SK-MEL-5 (cell line): ENCODE measurements at regions not wholly inside any gene's neighbourhood (a gene's known extent, or its start where the extent isn't known, plus 50 kb on each side); places are given as distances from the start of the nearest gene placed in this dataset.

Experiments
- DNase-seq: peaks from one replicate; pipeline ENCODE4 v3.0.0-alpha.2; 2016; ENCODE audit warnings: low read depth, low spot score
- in situ Hi-C: cut with HindIII; loops from 2 replicates; pipeline ENCODE4 v1.10.0; 2016; ENCODE audit warnings: low sequenced_read_pairs, high pct_unique_total_duplicates, low pct_unique_long_range_greater_than_20kb

DNA sequence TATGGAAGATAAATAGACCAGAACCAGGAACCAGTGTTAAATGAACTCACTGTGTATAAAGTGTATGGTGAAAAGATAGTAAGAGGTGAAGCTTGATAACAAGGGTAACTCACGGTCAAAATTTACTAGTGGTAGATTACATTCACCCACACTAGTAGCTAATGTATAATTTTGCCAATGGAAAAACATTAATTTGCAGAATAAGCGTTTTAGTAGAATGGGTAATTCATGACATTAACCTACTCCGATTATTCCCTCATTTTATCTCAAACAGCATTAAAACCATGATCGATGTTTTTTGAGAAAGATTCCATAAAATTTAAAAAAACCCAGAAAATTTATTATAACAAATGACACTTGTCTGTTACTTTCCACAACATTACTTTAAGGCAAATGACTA, 57.7 kb upstream of the PPP1R3A start:
- in situ Hi-C loops, result no loop called here
- no peak for DNase-seq

DNA sequence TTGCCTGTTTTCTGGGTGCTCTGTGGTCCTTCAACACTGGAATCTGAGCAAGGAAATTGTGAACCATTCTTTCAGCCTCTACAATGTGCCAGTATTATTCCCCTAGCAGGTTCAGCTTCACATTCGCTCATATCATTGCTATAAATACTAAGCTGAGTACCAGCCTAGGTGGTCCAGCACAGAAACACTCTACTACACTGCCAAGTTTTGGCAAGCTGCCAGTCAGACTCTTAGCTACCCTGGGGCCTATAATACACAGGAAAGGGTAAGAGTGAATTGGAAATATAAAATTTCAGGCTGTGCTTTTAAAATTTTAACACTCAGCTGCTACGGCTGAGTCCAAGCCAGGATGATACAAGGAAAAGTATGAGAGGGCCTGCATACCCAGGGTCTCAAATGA, 49.9 kb upstream of the PPP1R3A start:
- no peak for DNase-seq
- in situ Hi-C loops, result no loop called here
